Colonic mucosa (tissue), 4 donors: ENCODE measurements at regions not wholly inside any gene's neighbourhood (a gene's known extent, or its start where the extent isn't known, plus 50 kb on each side); places are given as distances from the start of the nearest gene placed in this dataset.
A peak's percentile ranks its signal among the peaks of the same experiment; 100 is the strongest.
"Not testable (repeated sequence)": the region's sequence is repeated elsewhere in the genome, so short reads cannot be mapped to it uniquely, and the experiment has no call there.

ENCODE experiments used
- DNase-seq: peaks from one replicate; pipeline ENCODE4 v3.0.0-alpha.2; 2020
- H3K27ac ChIP-seq: fragments of 200-600 bp; one replicate; pipeline ENCODE4 v1.8.0; 2021
- H3K27me3 ChIP-seq: fragments of 200-600 bp; one replicate; pipeline ENCODE4 v1.8.0; 2021
- H3K36me3 ChIP-seq: fragments of 200-600 bp; one replicate; pipeline ENCODE4 v1.8.0; 2021
- H3K4me1 ChIP-seq: fragments of 200-600 bp; one replicate; pipeline ENCODE4 v1.8.0; 2021; ENCODE audit warnings: mild to moderate bottlenecking
- H3K4me3 ChIP-seq: fragments of 200-600 bp; one replicate; pipeline ENCODE4 v1.8.0; 2021
- H3K9ac ChIP-seq, 2 donors: one replicate each; pipeline ENCODE4 v1.7.0; 2013; ENCODE audit warnings: control low read depth in 2 of 2, low read depth in 2 of 2, low read length in 2 of 2
- H3K9me3 ChIP-seq: fragments of 200-600 bp; one replicate; pipeline ENCODE4 v1.8.0; 2021
- intact Hi-C: fragments of 100-400 bp; cut with DNase I; formaldehyde crosslinking; loops from one replicate; pipeline ENCODE4 v1.14.1; 2022
- TF ChIP-seq, protein P1 (sequence below): fragments of 200-600 bp; IDR thresholded peaks from one replicate; pipeline ENCODE4 v1.8.0; 2022; ENCODE audit warnings: antibody characterized with exemption, mild to moderate bottlenecking
- donor health status: healthy.
- donor health status: DM: no; HTN: no; CAD: no.
- donor health status: DM: no; HTN: no; CAD: no.

DNA sequence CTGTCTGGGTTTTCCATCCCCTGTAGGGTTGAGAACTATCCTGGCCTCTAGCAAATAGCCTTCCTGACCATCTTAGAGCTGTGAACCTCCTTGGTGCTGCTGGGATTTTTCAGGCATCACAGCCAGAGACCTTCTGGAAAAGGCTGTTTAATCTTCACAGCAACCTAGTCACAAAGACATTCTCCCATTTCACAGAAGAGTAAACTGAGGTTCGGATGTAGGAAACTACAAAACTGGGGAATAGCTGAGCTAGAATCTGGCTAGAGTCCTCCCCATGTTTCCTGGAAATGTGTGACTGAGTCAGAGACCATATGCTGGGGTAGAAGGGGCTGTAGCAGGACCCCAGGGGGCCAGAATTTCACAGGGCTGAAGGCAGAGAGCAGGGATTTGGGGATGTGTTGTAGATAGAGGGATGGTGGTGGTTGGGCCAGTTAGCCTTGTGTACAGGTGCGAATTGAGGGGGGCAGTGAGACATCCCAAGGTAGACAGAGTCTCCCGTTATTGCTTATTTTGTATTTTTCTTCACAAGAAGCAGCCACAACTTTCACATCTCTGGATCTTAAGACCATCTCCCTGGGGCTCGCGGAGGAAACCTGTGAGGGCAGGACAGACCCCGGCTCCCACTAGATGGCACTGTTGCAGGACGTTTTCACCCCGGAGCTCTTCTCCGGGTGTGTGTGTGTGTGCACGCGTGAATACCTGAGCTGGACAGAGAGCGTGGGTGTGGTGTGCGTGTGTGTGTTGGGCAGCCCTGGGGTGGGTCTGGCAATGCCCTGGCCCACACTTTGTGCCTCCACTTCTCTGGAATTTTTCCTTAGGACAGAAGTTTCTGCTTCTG is 66.9 kb upstream of the PRR23C start:
- TF ChIP-seq, protein P1, sequence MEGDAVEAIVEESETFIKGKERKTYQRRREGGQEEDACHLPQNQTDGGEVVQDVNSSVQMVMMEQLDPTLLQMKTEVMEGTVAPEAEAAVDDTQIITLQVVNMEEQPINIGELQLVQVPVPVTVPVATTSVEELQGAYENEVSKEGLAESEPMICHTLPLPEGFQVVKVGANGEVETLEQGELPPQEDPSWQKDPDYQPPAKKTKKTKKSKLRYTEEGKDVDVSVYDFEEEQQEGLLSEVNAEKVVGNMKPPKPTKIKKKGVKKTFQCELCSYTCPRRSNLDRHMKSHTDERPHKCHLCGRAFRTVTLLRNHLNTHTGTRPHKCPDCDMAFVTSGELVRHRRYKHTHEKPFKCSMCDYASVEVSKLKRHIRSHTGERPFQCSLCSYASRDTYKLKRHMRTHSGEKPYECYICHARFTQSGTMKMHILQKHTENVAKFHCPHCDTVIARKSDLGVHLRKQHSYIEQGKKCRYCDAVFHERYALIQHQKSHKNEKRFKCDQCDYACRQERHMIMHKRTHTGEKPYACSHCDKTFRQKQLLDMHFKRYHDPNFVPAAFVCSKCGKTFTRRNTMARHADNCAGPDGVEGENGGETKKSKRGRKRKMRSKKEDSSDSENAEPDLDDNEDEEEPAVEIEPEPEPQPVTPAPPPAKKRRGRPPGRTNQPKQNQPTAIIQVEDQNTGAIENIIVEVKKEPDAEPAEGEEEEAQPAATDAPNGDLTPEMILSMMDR, result peak; percentile 60
- intact Hi-C loops, result loop anchor here (2.0 kb wide), 2 partner anchors 91 to 217 kb away; no protein-coding TSS in a partner anchor
- Histone ChIP-seq H3K9me3 (no peaks in the 10 kb centered on the region), H3K4me1 (no peaks in the 10 kb centered on the region), H3K36me3 (no peaks in the 10 kb centered on the region), H3K4me3 (no peak overlapping the region), H3K27me3 (no peaks in the 10 kb centered on the region), H3K27ac (no peak overlapping the region), H3K9ac (no peak overlapping the region)
- peak; percentile 86 for DNase-seq

GRCh38 chr3:139112230-139112558 is 67.5 kb upstream of the PRR23C start:
- no peaks in the 10 kb centered on the region for H3K27me3 ChIP-seq
- TF ChIP-seq, protein P1, result no peak
- no peaks in the 10 kb centered on the region for H3K36me3 ChIP-seq
- DNase-seq, result no peak
- no peak overlapping the region for H3K9ac ChIP-seq
- no peaks in the 10 kb centered on the region for H3K9me3 ChIP-seq
- H3K4me3 ChIP-seq, result no peak overlapping the region
- no peak overlapping the region for H3K27ac ChIP-seq
- intact Hi-C loops, result no loop called here
- no peaks in the 10 kb centered on the region for H3K4me1 ChIP-seq

- intact Hi-C loops, result no loop called here
- Histone ChIP-seq H3K27me3 (no peaks in the 10 kb centered on the region), H3K9ac (no peak overlapping the region), H3K36me3 (no peaks in the 10 kb centered on the region), H3K4me1 (no peaks in the 10 kb centered on the region), H3K9me3 (no peaks in the 10 kb centered on the region), H3K27ac (no peak overlapping the region), H3K4me3 (no peak overlapping the region)
- TF ChIP-seq, protein P1, result no peak
- no peak for DNase-seq
These were observed 68.7 kb upstream of the PRR23C start for GRCh38 chr3:139113231-139113992.

- intact Hi-C loops, result no loop called here
- H3K27me3 ChIP-seq, result no peaks in the 10 kb centered on the region
These were observed 69.3 kb upstream of the PRR23C start for GRCh38 chr3:139113993-139114375.

GRCh38 chr3:139116631-139117030 is 71.9 kb upstream of the PRR23C start:
- H3K36me3 ChIP-seq, DNase-seq, intact Hi-C loops, H3K27me3 ChIP-seq, H3K4me3 ChIP-seq, H3K4me1 ChIP-seq, H3K9me3 ChIP-seq, H3K9ac ChIP-seq: not testable (repeated sequence)
- H3K27ac ChIP-seq, result peak overlapping the region; percentile 73

More at GRCh38 chr3:139113993-139114375, 69.3 kb upstream of the PRR23C start:
- Histone ChIP-seq H3K4me3 (no peak overlapping the region), H3K9me3 (no peaks in the 10 kb centered on the region), H3K9ac (no peak overlapping the region), H3K4me1 (no peaks in the 10 kb centered on the region), H3K36me3 (no peaks in the 10 kb centered on the region), H3K27ac (no peak overlapping the region)
- no peak for DNase-seq
- TF ChIP-seq, protein P1, result no peak
